ENCODE measurements at regions not wholly inside any gene's neighbourhood (a gene's known extent, or its start where the extent isn't known, plus 50 kb on each side); places are given as distances from the start of the nearest gene placed in this dataset.

- Histone ChIP-seq H3K4me3 (ENCODE audit: low read length) (no peak overlapping the region), H3K4me1 (ENCODE audit: control insufficient read depth, insufficient read depth, low read length) (no peaks in the 10 kb centered on the region), H3K27me3 (ENCODE audit: control insufficient read depth, insufficient read depth, low read length, poor library complexity, severe bottlenecking) (no peaks in the 10 kb centered on the region), H3K9me3 (ENCODE audit: control insufficient read depth, low read length) (peaks cover 6% of the 10 kb centered on the region), H3K36me3 (ENCODE audit: control insufficient read depth, insufficient read depth, low read length) (no peaks in the 10 kb centered on the region), H3K27ac (ENCODE audit: low read depth, low read length) (no peak overlapping the region), H3K9ac (ENCODE audit: extremely low read depth, low read length, poor library complexity, severe bottlenecking) (no peak overlapping the region)
- Mint-ChIP-seq H3K27ac (no peak overlapping the region), H3K4me3 (no peak overlapping the region), H3K4me1 (peaks cover 1% of the 10 kb centered on the region), H3K36me3 (ENCODE audit: low read depth) (peaks cover 15% of the 10 kb centered on the region), H3K9me3 (peaks cover 6% of the 10 kb centered on the region), H3K27me3 (ENCODE audit: insufficient read depth) (peaks cover 3% of the 10 kb centered on the region)
- TF ChIP-seq CTCF (conservative IDR thresholded peaks at IDR 0.05): no peak
- no peak for DNase-seq
- WGBS, 2 experiments (ENCODE audit: insufficient coverage in 1 of 2, insufficient read length in 1 of 2): 90 to 100% methylated on average over 1 to 2 of the region's 2 CpGs
Observed at GRCh38 chr22:34861787-34862186, 204.2 kb upstream of the ISX start.

GRCh38 chr22:34866081-34866480 is 199.9 kb upstream of the ISX start:
- H3K27ac Mint-ChIP-seq: no peak overlapping the region

GRCh38 chr22:34866495-34867131 is 199.3 kb upstream of the ISX start:
- peaks cover 12% of the 10 kb centered on the region for H3K4me1 Mint-ChIP-seq
- no peak overlapping the region for H3K27ac ChIP-seq (ENCODE audit: low read depth, low read length)
- peaks cover 3% of the 10 kb centered on the region for H3K27me3 Mint-ChIP-seq (ENCODE audit: insufficient read depth)
- 83 to 91% methylated on average over 3 to 4 of the region's 4 CpGs for WGBS, 2 experiments (ENCODE audit: insufficient coverage in 1 of 2, insufficient read length in 1 of 2)
- DNase-seq: no peak
- peaks cover 5% of the 10 kb centered on the region for H3K4me1 ChIP-seq (ENCODE audit: control insufficient read depth, insufficient read depth, low read length)
- H3K9me3 ChIP-seq (ENCODE audit: control insufficient read depth, low read length): no peaks in the 10 kb centered on the region
- no peaks in the 10 kb centered on the region for H3K36me3 ChIP-seq (ENCODE audit: control insufficient read depth, insufficient read depth, low read length)
- no peak overlapping the region for H3K4me3 ChIP-seq (ENCODE audit: low read length)
- H3K4me3 Mint-ChIP-seq: no peak overlapping the region
- no peaks in the 10 kb centered on the region for H3K27me3 ChIP-seq (ENCODE audit: control insufficient read depth, insufficient read depth, low read length, poor library complexity, severe bottlenecking)
- no peaks in the 10 kb centered on the region for H3K9me3 Mint-ChIP-seq
- no peak overlapping the region for H3K9ac ChIP-seq (ENCODE audit: extremely low read depth, low read length, poor library complexity, severe bottlenecking)
- TF ChIP-seq CTCF (conservative IDR thresholded peaks at IDR 0.05): no peak
- H3K36me3 Mint-ChIP-seq (ENCODE audit: low read depth): peaks cover under 1% of the 10 kb centered on the region
- H3K27ac Mint-ChIP-seq: no peak overlapping the region

More at GRCh38 chr22:34866081-34866480, 199.9 kb upstream of the ISX start:
- H3K4me1 ChIP-seq (ENCODE audit: control insufficient read depth, insufficient read depth, low read length): peaks cover 4% of the 10 kb centered on the region
- H3K27ac ChIP-seq (ENCODE audit: low read depth, low read length): no peak overlapping the region
- TF ChIP-seq CTCF (conservative IDR thresholded peaks at IDR 0.05): no peak
- H3K9me3 Mint-ChIP-seq: no peaks in the 10 kb centered on the region
- no peak overlapping the region for H3K4me3 Mint-ChIP-seq
- peaks cover 3% of the 10 kb centered on the region for H3K27me3 Mint-ChIP-seq (ENCODE audit: insufficient read depth)
- peaks cover 4% of the 10 kb centered on the region for H3K36me3 Mint-ChIP-seq (ENCODE audit: low read depth)
- 82% methylated on average over 4 of the region's 4 CpGs; no CpG with 5 or more reads in 1 of the 2 experiments for WGBS, 2 experiments (ENCODE audit: insufficient coverage in 1 of 2, insufficient read length in 1 of 2)
- no peak overlapping the region for H3K9ac ChIP-seq (ENCODE audit: extremely low read depth, low read length, poor library complexity, severe bottlenecking)
- H3K27me3 ChIP-seq (ENCODE audit: control insufficient read depth, insufficient read depth, low read length, poor library complexity, severe bottlenecking): no peaks in the 10 kb centered on the region
- H3K4me3 ChIP-seq (ENCODE audit: low read length): no peak overlapping the region
- no peaks in the 10 kb centered on the region for H3K36me3 ChIP-seq (ENCODE audit: control insufficient read depth, insufficient read depth, low read length)
- DNase-seq: no peak
- peaks cover 10% of the 10 kb centered on the region for H3K4me1 Mint-ChIP-seq
- H3K9me3 ChIP-seq (ENCODE audit: control insufficient read depth, low read length): no peaks in the 10 kb centered on the region
